Ovary (tissue), 7 donors: ENCODE measurements at regions not wholly inside any gene's neighbourhood (a gene's known extent, or its start where the extent isn't known, plus 50 kb on each side); places are given as distances from the start of the nearest gene placed in this dataset.

Experiments used
- DNase-seq, 5 donors: peaks; one replicate each; pipeline ENCODE4 v3.0.0-alpha.2; 2019 to 2020
- H3K27ac ChIP-seq, 2 donors: fragments of 200-600 bp; one replicate each; pipeline versions ENCODE4 v1.5.1 to v1.8.0; 2019 to 2022
- H3K27me3 ChIP-seq: fragments of 200-600 bp; one replicate; pipeline ENCODE4 v1.8.0; 2022
- H3K36me3 ChIP-seq: fragments of 200-600 bp; sonication (generic); one replicate; pipeline ENCODE4 v1.5.1; 2019
- H3K4me1 ChIP-seq: one replicate; pipeline ENCODE4 v1.8.1; 2013; ENCODE audit warnings: mild to moderate bottlenecking, moderate library complexity; ENCODE audit not compliant: insufficient read depth
- H3K4me3 ChIP-seq: fragments of 200-600 bp; sonication (generic); one replicate; pipeline ENCODE4 v1.5.1; 2017
- H3K9me3 ChIP-seq, 2 donors: fragments of 200-600 bp in 1 of 2; sonication (generic) in 1 of 2; one replicate each; pipeline versions ENCODE4 v1.5.1 to v1.8.1; 2013 to 2019; ENCODE audit warnings: mild to moderate bottlenecking in 1 of 2, moderate library complexity in 1 of 2
- EP300 ChIP-seq: sonication (generic); formaldehyde crosslinking; IDR thresholded peaks from one replicate; pipeline ENCODE4 v1.6.1; 2017; ENCODE audit warnings: antibody characterized with exemption
- POLR2A ChIP-seq: fragments of 450-650 bp; IDR thresholded peaks from one replicate; pipeline ENCODE4 v1.6.1; 2017; ENCODE audit warnings: antibody characterized with exemption, mild to moderate bottlenecking, moderate library complexity
- WGBS, 3 donors: extraction: QIAGEN DNeasy Blood & Tissue Kit in 1 of 3; methylation state at CpG; one replicate each; pipeline versions ENCODE4 v1.1.5 to v1.1.7; 2013 to 2017; 5-methylcytosine and 5-hydroxymethylcytosine counted together
- intact Hi-C, 4 donors: fragments of 100-400 bp; cut with DNase I; formaldehyde crosslinking; loops; one replicate each; pipeline versions ENCODE4 v1.11.0 to v1.15.1; 2022 to 2023
- TF ChIP-seq, protein P1 (sequence below), 3 donors: fragments of 450-650 bp in 2 of 3; fragments of 200-600 bp in 1 of 3; IDR thresholded peaks; one replicate each; pipeline versions ENCODE4 v1.5.1 to v1.8.0; 2016 to 2022; ENCODE audit warnings: antibody characterized with exemption in 3 of 3, mild to moderate bottlenecking in 1 of 3
- donor health status: DM: no; HTN: no; CAD: no; lungs with moderate emphysema.
- donor health status: DM: no; HTN: no; CAD: no.
- donor health status: Bipolar disorder and iron deficiency.
- donor health status: DM: no; HTN: no; CAD: no.
- donor health status: DM: yes; HTN: yes; CAD: no.

DNA sequence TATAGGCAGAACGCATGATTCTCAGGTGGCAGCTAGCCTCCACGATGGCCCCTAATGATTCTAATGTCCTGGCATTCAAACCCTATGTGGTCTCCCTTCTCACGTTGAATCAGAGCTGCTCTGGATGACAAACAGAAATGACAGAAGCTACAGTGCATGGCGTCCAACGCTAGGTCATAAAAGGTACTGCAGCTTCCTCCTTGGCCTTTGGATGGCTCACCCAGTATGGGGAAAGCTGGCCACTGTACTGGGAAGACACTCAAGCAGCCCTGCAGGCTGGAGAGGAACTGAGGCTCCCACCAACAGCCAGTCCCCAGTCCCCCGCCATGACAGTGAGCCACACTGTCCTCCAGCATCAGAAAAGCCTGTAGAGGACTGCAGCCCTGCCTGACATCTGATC, 286.3 kb downstream of the FAM43A start:
- DNase-seq, result no peak
- Histone ChIP-seq H3K9me3 (no peaks in the 10 kb centered on the region), H3K36me3 (no peaks in the 10 kb centered on the region), H3K27ac (no peak overlapping the region), H3K27me3 (no peaks in the 10 kb centered on the region), H3K4me1 (no peaks in the 10 kb centered on the region), H3K4me3 (no peak overlapping the region)
- 76 to 84% (median 84%) methylated on average over 6 of the region's 6 CpGs for WGBS, 3 donors
- TF ChIP-seq, protein P1, sequence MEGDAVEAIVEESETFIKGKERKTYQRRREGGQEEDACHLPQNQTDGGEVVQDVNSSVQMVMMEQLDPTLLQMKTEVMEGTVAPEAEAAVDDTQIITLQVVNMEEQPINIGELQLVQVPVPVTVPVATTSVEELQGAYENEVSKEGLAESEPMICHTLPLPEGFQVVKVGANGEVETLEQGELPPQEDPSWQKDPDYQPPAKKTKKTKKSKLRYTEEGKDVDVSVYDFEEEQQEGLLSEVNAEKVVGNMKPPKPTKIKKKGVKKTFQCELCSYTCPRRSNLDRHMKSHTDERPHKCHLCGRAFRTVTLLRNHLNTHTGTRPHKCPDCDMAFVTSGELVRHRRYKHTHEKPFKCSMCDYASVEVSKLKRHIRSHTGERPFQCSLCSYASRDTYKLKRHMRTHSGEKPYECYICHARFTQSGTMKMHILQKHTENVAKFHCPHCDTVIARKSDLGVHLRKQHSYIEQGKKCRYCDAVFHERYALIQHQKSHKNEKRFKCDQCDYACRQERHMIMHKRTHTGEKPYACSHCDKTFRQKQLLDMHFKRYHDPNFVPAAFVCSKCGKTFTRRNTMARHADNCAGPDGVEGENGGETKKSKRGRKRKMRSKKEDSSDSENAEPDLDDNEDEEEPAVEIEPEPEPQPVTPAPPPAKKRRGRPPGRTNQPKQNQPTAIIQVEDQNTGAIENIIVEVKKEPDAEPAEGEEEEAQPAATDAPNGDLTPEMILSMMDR (IDR thresholded peaks at IDR 0.05), result no peak
- TF ChIP-seq EP300, result no peak
- TF ChIP-seq POLR2A, result no peak
- intact Hi-C loops, result no loop called here

DNA sequence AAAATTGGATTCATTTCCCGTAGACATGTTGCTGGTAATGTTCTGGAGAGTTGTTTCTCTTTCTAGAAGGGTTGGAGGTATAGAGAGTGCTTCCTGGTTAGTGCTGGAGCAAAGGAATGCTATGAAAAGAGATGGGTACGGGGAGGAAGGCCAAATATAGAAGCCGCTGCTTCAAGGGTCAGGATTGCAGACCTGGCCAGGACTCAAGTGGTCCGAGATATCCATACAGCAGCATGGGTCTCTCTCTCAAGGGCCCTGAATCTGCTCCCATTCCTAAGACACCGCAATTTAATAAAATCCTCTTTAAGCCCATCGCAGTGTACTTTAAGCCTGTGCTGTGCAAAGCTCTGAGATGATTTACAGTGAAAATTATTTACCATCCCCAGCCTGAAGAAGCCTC, 287.0 kb downstream of the FAM43A start:
- intact Hi-C loops, result no loop called here
- H3K27ac ChIP-seq, result no peak overlapping the region
- no peaks in the 10 kb centered on the region for H3K9me3 ChIP-seq
- H3K4me1 ChIP-seq, result no peaks in the 10 kb centered on the region
- H3K36me3 ChIP-seq, result no peaks in the 10 kb centered on the region
- H3K27me3 ChIP-seq, result no peaks in the 10 kb centered on the region
- TF ChIP-seq EP300 (no peak), POLR2A (no peak)
- TF ChIP-seq, protein P1 (IDR thresholded peaks at IDR 0.05), result no peak
- 49 to 66% (median 50%) methylated on average over 6 of the region's 6 CpGs for WGBS, 3 donors
- no peak for DNase-seq
- no peak overlapping the region for H3K4me3 ChIP-seq

DNA sequence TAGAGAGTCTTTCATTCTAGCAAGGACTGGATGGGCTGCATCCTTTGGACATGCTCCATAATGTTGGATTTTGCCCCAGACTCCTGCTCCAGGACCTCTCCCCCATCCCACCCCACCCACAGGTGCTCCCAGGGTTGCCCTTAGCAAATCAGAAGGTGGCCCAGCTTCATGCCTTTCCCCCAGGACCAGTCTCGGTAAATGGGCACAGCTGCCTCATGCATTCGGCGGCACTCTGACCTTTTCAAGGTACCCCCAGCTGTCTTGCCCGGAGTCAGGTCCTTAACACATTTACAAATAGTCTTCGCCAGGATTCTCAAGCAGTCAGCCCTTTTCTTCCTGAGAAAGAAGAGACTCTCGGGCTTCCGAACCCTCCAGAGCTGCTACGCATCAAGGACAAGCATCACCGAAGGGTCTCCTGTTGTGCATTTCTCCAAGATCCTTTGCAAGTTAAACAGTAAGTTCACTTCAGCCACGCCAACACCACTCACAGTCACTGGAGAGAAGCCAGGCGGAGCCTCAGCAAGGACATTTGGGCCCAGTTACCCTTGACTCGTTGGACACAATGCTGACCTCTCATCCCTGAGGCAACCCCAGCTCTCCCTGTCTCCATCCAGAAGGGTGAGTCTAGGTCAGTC, 287.8 kb downstream of the FAM43A start:
- WGBS, 3 donors, result 83 to 85% (median 84%) methylated on average over 12 of the region's 12 CpGs
- TF ChIP-seq POLR2A (no peak), EP300 (no peak)
- TF ChIP-seq, protein P1 (IDR thresholded peaks at IDR 0.05), result no peak
- Histone ChIP-seq H3K27ac (no peak overlapping the region), H3K9me3 (no peaks in the 10 kb centered on the region), H3K27me3 (no peaks in the 10 kb centered on the region), H3K36me3 (no peaks in the 10 kb centered on the region), H3K4me1 (no peaks in the 10 kb centered on the region), H3K4me3 (no peak overlapping the region)
- no peak for DNase-seq
- intact Hi-C loops, result no loop called here

DNA sequence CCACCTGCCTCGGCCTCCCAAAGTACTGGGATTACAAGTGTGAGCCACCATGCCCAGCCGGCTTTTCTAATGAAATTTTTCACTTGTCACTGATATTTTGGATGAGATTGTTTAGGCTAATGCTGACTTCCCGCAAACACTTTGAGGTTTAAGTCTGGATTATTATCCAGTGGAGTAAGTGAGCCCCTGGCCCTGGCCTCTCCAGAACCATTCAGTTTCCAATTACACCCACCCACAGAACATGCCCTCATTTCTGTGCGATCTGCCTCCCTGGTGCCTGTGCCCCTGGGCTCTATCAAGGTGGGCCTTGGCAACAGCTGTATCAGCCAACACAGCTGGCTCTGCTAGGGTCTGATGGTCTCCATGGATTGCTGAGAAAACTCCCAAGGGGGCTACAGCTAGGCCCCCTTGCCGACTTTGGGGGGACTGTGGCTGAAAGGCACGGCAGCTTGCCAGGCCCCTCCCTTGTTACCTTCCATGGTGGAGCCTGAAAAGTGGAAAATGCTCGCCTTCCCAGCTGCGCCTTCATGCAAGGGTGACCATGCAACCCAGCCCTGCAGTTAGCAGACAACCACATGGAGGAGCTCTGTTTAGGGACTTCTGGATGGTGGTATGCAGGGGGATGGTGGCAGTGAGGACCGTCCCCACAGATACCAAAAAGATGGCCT, 288.9 kb downstream of the FAM43A start:
- Histone ChIP-seq H3K9me3 (no peaks in the 10 kb centered on the region), H3K36me3 (no peaks in the 10 kb centered on the region), H3K4me3 (no peak overlapping the region), H3K27me3 (no peaks in the 10 kb centered on the region), H3K27ac (no peak overlapping the region), H3K4me1 (no peaks in the 10 kb centered on the region)
- TF ChIP-seq, protein P1 (IDR thresholded peaks at IDR 0.05), result no peak
- no peak for TF ChIP-seq EP300
- TF ChIP-seq POLR2A, result no peak
- 90 to 93% (median 92%) methylated on average over 9 of the region's 9 CpGs for WGBS, 3 donors
- intact Hi-C loops, result no loop called here
- DNase-seq, result no peak
